GM08714 (cell line): ENCODE measurements at regions not wholly inside any gene's neighbourhood (a gene's known extent, or its start where the extent isn't known, plus 50 kb on each side); places are given as distances from the start of the nearest gene placed in this dataset.
"Not testable (repeated sequence)": the region's sequence is repeated elsewhere in the genome, so short reads cannot be mapped to it uniquely, and the experiment has no call there.

Experiments used
- H3K4me3 ChIP-seq: fragments of 200-500 bp; sonication (Bioruptor generic); 2 replicates; pipeline ENCODE4 v1.5.1; 2014; ENCODE audit warnings: mild to moderate bottlenecking, low read length, inconsistent platforms
- ZNF274 ChIP-seq: IDR thresholded peaks from 2 replicates; pipeline ENCODE4 v1.6.1; 2012; ENCODE audit warnings: mild to moderate bottlenecking, low read depth, low read length

DNA sequence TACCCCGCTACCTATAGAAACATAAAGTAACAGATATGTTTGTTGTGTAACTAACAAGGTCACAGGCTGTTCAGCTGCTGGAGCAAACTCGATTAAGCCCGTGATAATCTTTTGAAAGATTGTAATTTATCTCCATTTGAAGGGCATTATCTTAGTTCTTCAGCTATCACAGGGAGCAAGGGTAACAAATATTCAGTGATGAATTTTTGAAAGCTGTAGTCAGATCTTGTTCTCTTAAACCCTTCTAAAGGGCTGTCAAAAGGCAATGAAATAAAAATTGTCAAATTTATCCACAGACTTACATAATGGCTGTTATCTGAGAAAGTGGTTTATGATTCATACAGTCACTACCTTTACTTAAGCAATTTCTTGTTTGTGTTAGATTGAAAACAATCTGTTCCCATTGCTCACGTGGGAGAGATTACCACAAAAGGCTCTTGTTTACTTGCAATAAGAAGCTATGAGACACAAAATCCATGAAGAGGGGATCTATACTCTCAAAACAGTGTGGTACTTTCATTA is 78.3 kb upstream of the ZNF608 start:
- TF ChIP-seq ZNF274: no peak
- H3K4me3 ChIP-seq: no peak overlapping the region

GRCh38 chr5:124825250-124825982 is 79.0 kb upstream of the ZNF608 start:
- H3K4me3 ChIP-seq: no peak overlapping the region
- TF ChIP-seq ZNF274: no peak

GRCh38 chr5:124825983-124826337 is 79.5 kb upstream of the ZNF608 start:
- H3K4me3 ChIP-seq: no peak overlapping the region
- no peak for TF ChIP-seq ZNF274

DNA sequence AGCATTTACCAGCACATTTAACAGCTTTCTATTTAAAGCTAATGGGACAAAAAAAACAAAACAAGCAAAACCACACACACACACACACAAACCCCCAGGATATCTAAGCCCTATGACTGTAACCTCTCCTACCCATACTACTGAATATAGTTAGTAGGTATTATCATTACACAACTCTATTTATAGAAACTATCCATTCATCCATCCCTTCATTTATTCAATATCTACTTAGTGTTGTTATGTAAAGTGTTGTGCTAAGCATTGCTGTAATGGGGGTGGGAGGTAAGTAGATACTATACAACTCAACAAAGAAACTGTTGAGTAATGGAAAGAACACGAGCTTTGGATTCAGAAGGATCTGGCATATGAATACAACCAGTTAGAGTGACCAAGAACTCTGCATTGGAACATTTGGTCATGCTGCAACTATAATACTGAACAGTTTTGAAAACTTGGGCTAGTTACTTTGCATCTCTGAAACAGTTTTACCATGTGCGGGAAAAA is 82.3 kb upstream of the ZNF608 start:
- TF ChIP-seq ZNF274: no peak
- no peak overlapping the region for H3K4me3 ChIP-seq

- no peak overlapping the region for H3K4me3 ChIP-seq
- no peak for TF ChIP-seq ZNF274
Observed at GRCh38 chr5:124831687-124832240, 85.3 kb upstream of the ZNF608 start.

DNA sequence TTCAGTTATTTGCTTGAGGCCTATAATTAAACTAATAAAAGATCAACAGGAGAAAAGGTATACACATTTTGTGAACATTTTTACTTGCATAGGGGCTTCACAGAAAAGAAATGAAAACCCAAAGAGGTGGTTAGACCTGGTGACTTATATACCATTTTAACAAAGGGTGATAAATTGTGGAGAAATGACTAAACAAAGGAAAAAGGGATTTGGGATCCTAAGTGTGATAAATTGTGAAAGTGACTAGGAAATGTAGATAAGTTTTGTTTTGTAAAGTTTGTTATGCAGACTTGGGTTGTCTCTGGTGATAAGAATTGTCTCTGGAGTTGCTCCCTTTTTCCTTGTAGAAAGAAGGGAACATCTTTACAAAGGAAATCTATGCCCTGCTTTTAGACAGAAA is 86.1 kb upstream of the ZNF608 start:
- TF ChIP-seq ZNF274: no peak
- no peak overlapping the region for H3K4me3 ChIP-seq

DNA sequence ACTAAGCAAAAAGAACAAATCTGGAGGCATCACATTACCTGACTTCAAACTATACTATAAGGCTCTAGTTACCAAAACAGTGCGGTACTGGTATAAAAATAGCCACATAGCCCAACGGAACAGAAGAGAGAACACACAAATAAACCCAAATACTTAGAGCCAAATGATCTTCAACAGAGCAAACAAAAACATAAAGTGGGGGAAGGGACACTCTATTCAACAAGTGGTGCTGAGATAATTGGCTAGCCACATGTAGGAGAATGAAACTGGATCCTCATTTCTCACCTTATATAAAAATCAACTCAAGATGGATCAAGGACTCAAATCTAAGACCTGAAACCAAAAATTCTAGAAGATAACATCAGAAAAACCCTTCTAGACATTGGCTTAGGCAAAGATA is 89.9 kb upstream of the ZNF608 start:
- H3K4me3 ChIP-seq: not testable (repeated sequence)

GRCh38 chr5:124839371-124839998 is 93.0 kb upstream of the ZNF608 start:
- no peak for TF ChIP-seq ZNF274
- H3K4me3 ChIP-seq: no peak overlapping the region

DNA sequence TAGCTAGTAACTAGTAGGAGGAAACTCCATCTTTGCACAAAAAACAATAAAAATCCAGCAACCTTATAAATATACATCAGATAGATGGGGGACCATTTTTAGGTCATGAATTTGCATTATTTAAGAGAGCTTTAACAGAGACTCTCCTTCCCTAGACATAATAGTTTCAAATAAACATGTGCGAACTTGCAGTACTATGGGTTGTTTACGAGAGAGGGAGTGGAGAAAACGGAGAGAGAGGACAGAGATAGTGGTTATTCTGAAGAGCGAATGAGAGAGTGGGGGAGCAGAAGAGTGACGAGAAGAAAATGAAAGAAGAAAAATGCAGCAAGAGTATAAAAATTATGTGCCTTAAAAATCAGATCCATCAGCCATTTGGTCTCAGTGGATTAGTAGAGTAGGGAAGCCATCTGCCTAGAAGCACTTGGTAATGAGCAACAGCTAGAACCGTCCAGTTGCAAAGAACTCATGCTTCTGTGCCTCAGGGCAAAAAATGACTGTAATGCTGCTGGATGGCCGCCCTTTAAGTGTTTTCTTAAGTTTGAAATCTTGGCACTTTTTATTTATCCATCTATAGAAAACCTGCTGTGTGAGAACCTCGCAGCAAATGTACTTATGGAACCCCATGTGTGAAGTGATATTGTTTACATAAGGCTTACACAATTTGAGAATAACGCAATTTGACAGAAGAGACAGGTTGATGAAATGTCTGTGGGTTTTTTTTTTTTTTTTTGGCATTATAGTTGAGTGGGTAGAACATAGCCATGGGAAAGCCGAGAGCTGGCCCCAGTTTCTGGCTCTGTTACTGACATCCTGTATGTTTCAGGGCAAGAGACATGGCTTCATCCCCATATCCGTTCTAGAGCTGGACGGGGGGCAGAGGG is 95.6 kb upstream of the ZNF608 start:
- no peak overlapping the region for H3K4me3 ChIP-seq
- TF ChIP-seq ZNF274: no peak

DNA sequence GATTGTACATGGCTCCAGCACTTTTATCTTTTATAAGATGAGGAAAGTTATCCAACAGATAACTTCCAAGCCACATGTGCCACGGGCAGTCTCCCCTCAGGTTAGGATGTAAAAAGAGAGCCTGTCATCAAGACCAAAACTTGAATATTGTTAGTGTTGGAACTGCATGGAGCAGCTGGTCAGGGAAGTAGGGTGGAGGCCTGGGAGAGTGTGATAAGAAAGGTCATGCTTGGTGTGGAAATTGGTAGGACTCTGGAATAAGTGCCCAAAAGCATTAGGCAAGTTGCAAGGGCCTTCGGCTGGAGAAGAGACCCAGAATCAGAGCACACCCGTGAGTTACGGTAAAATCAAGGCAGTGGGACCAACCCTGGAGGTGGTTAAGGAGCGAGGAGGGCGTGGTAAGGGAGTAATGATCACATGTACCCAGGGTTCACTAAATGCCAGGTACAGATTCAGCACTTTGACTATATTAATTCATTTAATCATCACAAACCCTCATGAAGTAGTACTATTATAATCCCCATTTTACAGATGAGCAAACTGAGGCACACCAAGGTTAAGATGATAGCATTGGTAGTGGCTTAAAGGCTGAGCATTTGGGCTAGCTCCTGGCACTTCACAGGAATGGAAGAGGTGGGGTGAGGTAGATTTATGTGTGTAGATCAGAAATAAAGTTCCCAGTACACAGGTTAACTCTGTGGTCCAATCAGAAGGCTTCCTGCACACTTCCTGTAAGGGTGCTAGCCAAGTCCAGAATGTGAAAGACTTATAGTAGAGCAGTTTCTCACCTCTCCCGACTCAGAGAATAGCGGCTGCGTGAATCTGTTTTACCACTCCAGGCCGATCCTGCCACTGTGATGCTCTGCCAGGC is 96.5 kb upstream of the ZNF608 start:
- TF ChIP-seq ZNF274: no peak
- no peak overlapping the region for H3K4me3 ChIP-seq

DNA sequence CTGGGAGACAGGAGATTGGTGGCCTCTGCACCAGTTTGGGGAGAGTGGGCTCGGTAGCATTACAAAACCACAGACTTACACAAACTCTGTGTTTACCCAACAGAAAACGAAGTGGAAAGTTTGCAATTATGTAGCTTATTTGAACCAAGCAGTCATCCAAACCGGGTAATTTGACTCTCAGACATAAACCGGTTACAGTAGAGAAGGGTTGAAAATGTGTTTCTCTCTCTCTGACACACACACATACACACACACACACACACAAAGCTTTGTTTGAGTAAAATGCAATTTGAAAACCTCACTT is 97.1 kb upstream of the ZNF608 start:
- TF ChIP-seq ZNF274: no peak
- no peak overlapping the region for H3K4me3 ChIP-seq

DNA sequence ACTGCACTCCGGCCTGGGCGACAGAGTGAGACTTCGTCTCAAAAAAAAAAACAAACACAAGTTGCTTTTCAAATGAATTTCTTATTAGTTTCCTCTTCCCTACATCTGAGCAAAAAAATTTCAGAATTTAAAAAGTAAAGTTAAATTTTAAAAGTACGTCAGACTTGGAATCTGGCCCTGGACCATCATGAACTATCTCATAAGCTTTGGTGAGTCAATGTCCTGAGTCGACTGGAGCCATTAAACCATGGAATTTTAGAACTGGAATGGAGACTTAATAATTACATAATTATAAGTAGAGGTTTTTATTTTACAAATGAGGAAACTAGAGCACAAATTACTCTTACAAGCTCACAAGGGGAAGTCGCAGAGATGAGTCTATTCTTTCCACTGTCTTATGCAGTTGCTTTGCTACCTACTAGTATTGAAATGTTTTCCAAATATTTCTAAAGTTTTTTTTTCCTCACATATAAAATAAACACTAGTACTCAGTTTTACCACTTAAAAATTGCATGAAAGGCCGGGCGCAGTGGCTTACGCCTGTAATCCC is 98.0 kb upstream of the ZNF608 start:
- no peak overlapping the region for H3K4me3 ChIP-seq
- no peak for TF ChIP-seq ZNF274

GRCh38 chr5:124847907-124848306 is 101.5 kb upstream of the ZNF608 start:
- TF ChIP-seq ZNF274: no peak
- no peak overlapping the region for H3K4me3 ChIP-seq
